ENCODE measurements at regions not wholly inside any gene's neighbourhood (a gene's known extent, or its start where the extent isn't known, plus 50 kb on each side); places are given as distances from the start of the nearest gene placed in this dataset.

DNA sequence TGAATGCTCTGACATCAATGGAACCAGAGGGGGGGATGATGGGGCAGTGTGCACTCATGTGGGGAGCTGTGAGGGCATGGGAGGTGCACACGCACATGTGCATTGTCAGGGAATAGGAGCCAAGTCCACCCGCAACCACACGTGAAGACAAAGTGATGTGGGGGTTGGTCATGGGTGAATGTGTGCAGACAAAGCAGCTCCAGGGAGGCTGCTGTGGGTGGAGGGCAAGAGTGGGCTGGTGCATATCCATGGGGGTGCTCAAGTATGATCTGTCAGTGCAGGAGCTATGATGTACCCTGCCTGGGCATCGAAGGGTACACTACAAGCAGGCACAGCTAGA is 301.9 kb downstream of the TEX13C start:
- Histone ChIP-seq H3K4me3 (ENCODE audit: low read length) (no peak overlapping the region), H3K79me2 (ENCODE audit: low read length) (no peaks in the 10 kb centered on the region), H3K4me2 (ENCODE audit: low read length) (no peak overlapping the region), H3K9me3 (ENCODE audit: low read length) (no peaks in the 10 kb centered on the region), H3K4me1 (ENCODE audit: insufficient read depth, low read length) (no peaks in the 10 kb centered on the region), H3K27me3 (ENCODE audit: low read length) (no peaks in the 10 kb centered on the region), H4K20me1 (ENCODE audit: low read length) (no peaks in the 10 kb centered on the region), H2AFZ (ENCODE audit: low read length) (no peak overlapping the region), H3F3A (ENCODE audit: low read length, unreplicated experiment) (no peaks in the 10 kb centered on the region), H3K9ac (ENCODE audit: low read length) (no peak overlapping the region), H3K9me2 (replicated peaks; ENCODE audit: low read length) (no peaks in the 10 kb centered on the region), H3K27ac (ENCODE audit: low read length) (no peak overlapping the region), H3K36me3 (ENCODE audit: low read depth, low read length) (no peaks in the 10 kb centered on the region)
- intact Hi-C loops (cut with micrococcal nuclease), result no loop called here
- POLR2A ChIA-PET (ENCODE audit: unreplicated experiment), result no interaction called here
- TF ChIP-seq EZH2phosphoT487 (IDR thresholded peaks at IDR 0.05; ENCODE audit: borderline replicate concordance, low read length) (no peak), EZH2 (IDR thresholded peaks at IDR 0.05; ENCODE audit: low read length, unreplicated experiment) (no peak)
- TF ChIP-seq, protein P1, sequence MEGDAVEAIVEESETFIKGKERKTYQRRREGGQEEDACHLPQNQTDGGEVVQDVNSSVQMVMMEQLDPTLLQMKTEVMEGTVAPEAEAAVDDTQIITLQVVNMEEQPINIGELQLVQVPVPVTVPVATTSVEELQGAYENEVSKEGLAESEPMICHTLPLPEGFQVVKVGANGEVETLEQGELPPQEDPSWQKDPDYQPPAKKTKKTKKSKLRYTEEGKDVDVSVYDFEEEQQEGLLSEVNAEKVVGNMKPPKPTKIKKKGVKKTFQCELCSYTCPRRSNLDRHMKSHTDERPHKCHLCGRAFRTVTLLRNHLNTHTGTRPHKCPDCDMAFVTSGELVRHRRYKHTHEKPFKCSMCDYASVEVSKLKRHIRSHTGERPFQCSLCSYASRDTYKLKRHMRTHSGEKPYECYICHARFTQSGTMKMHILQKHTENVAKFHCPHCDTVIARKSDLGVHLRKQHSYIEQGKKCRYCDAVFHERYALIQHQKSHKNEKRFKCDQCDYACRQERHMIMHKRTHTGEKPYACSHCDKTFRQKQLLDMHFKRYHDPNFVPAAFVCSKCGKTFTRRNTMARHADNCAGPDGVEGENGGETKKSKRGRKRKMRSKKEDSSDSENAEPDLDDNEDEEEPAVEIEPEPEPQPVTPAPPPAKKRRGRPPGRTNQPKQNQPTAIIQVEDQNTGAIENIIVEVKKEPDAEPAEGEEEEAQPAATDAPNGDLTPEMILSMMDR (conservative IDR thresholded peaks at IDR 0.05; ENCODE audit: low read depth, low read length), result no peak
- CTCF ChIA-PET, result no interaction called here
- DNase-seq (no peak), ATAC-seq (no peak)
- no TSS peak for BruUV-seq (replicated peaks)

DNA sequence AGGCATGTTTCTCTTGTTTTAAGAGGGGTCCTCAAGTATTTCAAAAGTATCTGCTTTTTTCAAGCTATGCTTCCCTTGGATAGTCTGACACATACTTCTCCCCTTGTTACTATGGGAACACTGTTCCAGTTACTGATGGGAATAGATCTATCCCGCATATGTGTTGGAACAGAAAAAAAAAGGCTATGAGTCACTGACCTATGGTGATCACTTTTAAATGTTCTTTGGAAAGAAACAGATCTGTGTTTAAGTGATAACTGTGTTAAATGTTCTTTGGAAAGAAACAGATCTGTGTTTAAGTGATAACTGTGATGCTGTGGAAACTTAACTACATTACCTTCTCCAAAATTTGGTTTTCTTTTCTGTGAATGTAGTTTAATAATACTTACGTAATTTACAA is 303.2 kb downstream of the TEX13C start:
- BruUV-seq (replicated peaks), result no TSS peak
- Histone ChIP-seq H3K36me3 (ENCODE audit: low read depth, low read length) (no peaks in the 10 kb centered on the region), H3K4me2 (ENCODE audit: low read length) (no peak overlapping the region), H3K27ac (ENCODE audit: low read length) (no peak overlapping the region), H3F3A (ENCODE audit: low read length, unreplicated experiment) (no peaks in the 10 kb centered on the region), H3K9ac (ENCODE audit: low read length) (no peak overlapping the region), H3K27me3 (ENCODE audit: low read length) (no peaks in the 10 kb centered on the region), H3K79me2 (ENCODE audit: low read length) (no peaks in the 10 kb centered on the region), H3K9me2 (replicated peaks; ENCODE audit: low read length) (no peaks in the 10 kb centered on the region), H3K9me3 (ENCODE audit: low read length) (no peaks in the 10 kb centered on the region), H3K4me1 (ENCODE audit: insufficient read depth, low read length) (no peaks in the 10 kb centered on the region), H4K20me1 (ENCODE audit: low read length) (no peaks in the 10 kb centered on the region), H2AFZ (ENCODE audit: low read length) (no peak overlapping the region), H3K4me3 (ENCODE audit: low read length) (no peak overlapping the region)
- POLR2A ChIA-PET (ENCODE audit: unreplicated experiment), result no interaction called here
- DNase-seq, result no peak
- intact Hi-C loops (cut with micrococcal nuclease), result no loop called here
- TF ChIP-seq, protein P1 (conservative IDR thresholded peaks at IDR 0.05; ENCODE audit: low read depth, low read length), result no peak
- TF ChIP-seq EZH2phosphoT487 (IDR thresholded peaks at IDR 0.05; ENCODE audit: borderline replicate concordance, low read length) (no peak), EZH2 (IDR thresholded peaks at IDR 0.05; ENCODE audit: low read length, unreplicated experiment) (no peak)
- ATAC-seq, result no peak
- CTCF ChIA-PET, result no interaction called here

DNA sequence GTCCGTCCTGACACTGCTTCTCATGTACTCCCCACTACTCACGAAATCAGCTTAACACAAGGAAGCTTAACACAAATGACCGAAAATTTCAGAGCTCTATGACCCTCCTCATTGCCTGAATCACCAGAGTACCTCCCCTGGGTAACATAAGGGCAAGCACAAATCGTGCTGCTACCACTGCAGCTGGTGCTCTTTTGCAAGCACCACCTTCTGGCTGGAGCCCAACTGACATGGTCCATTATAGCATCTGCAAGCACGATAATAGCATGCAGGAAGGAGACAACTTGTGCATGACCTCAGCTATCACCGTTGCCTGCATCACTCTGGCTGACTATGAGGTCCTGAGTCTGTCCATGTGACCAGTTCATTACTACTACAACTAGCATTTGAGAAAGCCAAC is 308.0 kb downstream of the TEX13C start:
- no peaks in the 10 kb centered on the region for H3K27me3 ChIP-seq (ENCODE audit: low read length)
- no peak overlapping the region for H3K4me3 ChIP-seq (ENCODE audit: low read length)
- no peaks in the 10 kb centered on the region for H4K20me1 ChIP-seq (ENCODE audit: low read length)
- no peak overlapping the region for H3K27ac ChIP-seq (ENCODE audit: low read length)
- no peaks in the 10 kb centered on the region for H3K9me2 ChIP-seq (replicated peaks; ENCODE audit: low read length)
- ChIA-PET CTCF (no interaction called here), POLR2A (ENCODE audit: unreplicated experiment) (no interaction called here)
- no peak overlapping the region for H3K4me2 ChIP-seq (ENCODE audit: low read length)
- no peak overlapping the region for H2AFZ ChIP-seq (ENCODE audit: low read length)
- no peaks in the 10 kb centered on the region for H3K36me3 ChIP-seq (ENCODE audit: low read depth, low read length)
- no peaks in the 10 kb centered on the region for H3F3A ChIP-seq (ENCODE audit: low read length, unreplicated experiment)
- ATAC-seq (no peak), DNase-seq (no peak)
- H3K9ac ChIP-seq (ENCODE audit: low read length), result no peak overlapping the region
- H3K9me3 ChIP-seq (ENCODE audit: low read length), result no peaks in the 10 kb centered on the region
- BruUV-seq (replicated peaks), result no TSS peak
- no peaks in the 10 kb centered on the region for H3K4me1 ChIP-seq (ENCODE audit: insufficient read depth, low read length)
- intact Hi-C loops (cut with micrococcal nuclease), result no loop called here
- H3K79me2 ChIP-seq (ENCODE audit: low read length), result no peaks in the 10 kb centered on the region
- TF ChIP-seq EZH2 (IDR thresholded peaks at IDR 0.05; ENCODE audit: low read length, unreplicated experiment) (no peak), EZH2phosphoT487 (IDR thresholded peaks at IDR 0.05; ENCODE audit: borderline replicate concordance, low read length) (no peak)
- TF ChIP-seq, protein P1 (conservative IDR thresholded peaks at IDR 0.05; ENCODE audit: low read depth, low read length), result no peak
